HEK293 (cell line): ENCODE measurements at regions not wholly inside any gene's neighbourhood (a gene's known extent, or its start where the extent isn't known, plus 50 kb on each side); places are given as distances from the start of the nearest gene placed in this dataset.

ENCODE experiments used
- CTCF ChIA-PET: fragments of 350-600 bp; formaldehyde crosslinking; extraction: SDS; loops from one replicate; lab custom pipeline; 2021; ENCODE audit warnings: antibody characterized with exemption; lab: Yijun Ruan, JAX
- POLR2A ChIA-PET: fragments of 300-600 bp; formaldehyde crosslinking; extraction: SDS; loops from one replicate; lab custom pipeline; 2020; ENCODE audit warnings: antibody characterized with exemption, inconsistent platforms; lab: Yijun Ruan, JAX
- H3K27ac ChIP-seq: fragments of 200-500 bp; sonication (Bioruptor generic); 2 replicates; pipeline ENCODE4 v1.5.1; 2014; ENCODE audit warnings: low read depth, low read length, control low read depth, inconsistent platforms; ENCODE audit errors: extremely low read depth
- H3K36me3 ChIP-seq, 2 experiments: fragments of 200-500 bp in 1 of 2; sonication (Bioruptor generic) in 1 of 2; 1 replicate in 1 of 2; 2 replicates in 1 of 2; pipeline ENCODE4 v1.5.1; 2014 to 2017; ENCODE audit warnings: inconsistent platforms in 2 of 2, low read length in 2 of 2; ENCODE audit not compliant: control insufficient read depth in 2 of 2, insufficient read depth in 1 of 2
- H3K4me1 ChIP-seq: fragments of 200-500 bp; sonication (Bioruptor generic); 2 replicates; pipeline ENCODE4 v1.5.1; 2014; ENCODE audit warnings: mild to moderate bottlenecking, low read length, inconsistent platforms; ENCODE audit not compliant: control insufficient read depth, insufficient read depth
- H3K4me3 ChIP-seq: 2 replicates; pipeline ENCODE4 v1.5.1; 2011; ENCODE audit warnings: low read depth, mild to moderate bottlenecking, control low read depth, low read length, moderate library complexity
- H3K9me3 ChIP-seq: fragments of 200-500 bp; sonication (Bioruptor generic); 2 replicates; pipeline ENCODE4 v1.5.1; 2014; ENCODE audit warnings: low read depth, low read length, inconsistent platforms; ENCODE audit not compliant: control insufficient read depth, insufficient read depth
- REPIN1 ChIP-seq: fragments of 450-650 bp; formaldehyde crosslinking; IDR thresholded peaks from 2 replicates; pipeline ENCODE4 v1.5.1; 2017; ENCODE audit warnings: missing biosample characterization, missing genetic modification characterization, low read depth
- SCRT2 ChIP-seq: fragments of 450-650 bp; formaldehyde crosslinking; IDR thresholded peaks from 2 replicates; pipeline ENCODE4 v1.5.1; 2016; ENCODE audit warnings: missing biosample characterization, missing genetic modification characterization
- ZBTB1 ChIP-seq: fragments of 450-650 bp; formaldehyde crosslinking; IDR thresholded peaks from 2 replicates; pipeline ENCODE4 v1.5.1; 2016; ENCODE audit warnings: missing biosample characterization, missing genetic modification characterization
- ZBTB17 ChIP-seq: fragments of 450-650 bp; formaldehyde crosslinking; IDR thresholded peaks from 2 replicates; pipeline ENCODE4 v1.5.1; 2016; ENCODE audit warnings: missing biosample characterization, missing genetic modification characterization
- ZBTB44 ChIP-seq: fragments of 450-650 bp; IDR thresholded peaks from 2 replicates; pipeline ENCODE4 v1.5.1; 2018; ENCODE audit warnings: missing biosample characterization, mild to moderate bottlenecking, missing genetic modification characterization
- ZBTB49 ChIP-seq: fragments of 450-650 bp; formaldehyde crosslinking; IDR thresholded peaks from 2 replicates; pipeline ENCODE4 v1.5.1; 2016; ENCODE audit warnings: missing biosample characterization, missing genetic modification characterization, low read depth
- ZEB2 ChIP-seq: fragments of 450-650 bp; formaldehyde crosslinking; IDR thresholded peaks from 2 replicates; pipeline ENCODE4 v1.5.1; 2016; ENCODE audit warnings: missing biosample characterization, missing genetic modification characterization
- ZFP3 ChIP-seq: fragments of 450-650 bp; formaldehyde crosslinking; IDR thresholded peaks from 2 replicates; pipeline ENCODE4 v1.5.1; 2016; ENCODE audit warnings: low read depth, missing biosample characterization, missing genetic modification characterization
- ZNF121 ChIP-seq: fragments of 450-650 bp; formaldehyde crosslinking; IDR thresholded peaks from 2 replicates; pipeline ENCODE4 v1.5.1; 2016; ENCODE audit warnings: missing biosample characterization, missing genetic modification characterization
- ZNF133 ChIP-seq: fragments of 450-650 bp; formaldehyde crosslinking; IDR thresholded peaks from 2 replicates; pipeline ENCODE4 v1.5.1; 2016; ENCODE audit warnings: missing biosample characterization, missing genetic modification characterization
- ZNF140 ChIP-seq: fragments of 450-650 bp; formaldehyde crosslinking; IDR thresholded peaks from 2 replicates; pipeline ENCODE4 v1.5.1; 2016; ENCODE audit warnings: missing biosample characterization, missing genetic modification characterization
- ZNF16 ChIP-seq: fragments of 450-650 bp; formaldehyde crosslinking; IDR thresholded peaks from 2 replicates; pipeline ENCODE4 v1.5.1; 2016; ENCODE audit warnings: low read depth, missing biosample characterization, missing genetic modification characterization
- ZNF23 ChIP-seq: fragments of 450-650 bp; formaldehyde crosslinking; IDR thresholded peaks from 2 replicates; pipeline ENCODE4 v1.5.1; 2016; ENCODE audit warnings: missing biosample characterization, missing genetic modification characterization, borderline replicate concordance
- ZNF26 ChIP-seq: fragments of 450-650 bp; formaldehyde crosslinking; IDR thresholded peaks from 2 replicates; pipeline ENCODE4 v1.5.1; 2016; ENCODE audit warnings: missing biosample characterization, missing genetic modification characterization
- ZNF266 ChIP-seq: fragments of 450-650 bp; formaldehyde crosslinking; IDR thresholded peaks from 2 replicates; pipeline ENCODE4 v1.5.1; 2016; ENCODE audit warnings: missing biosample characterization, missing genetic modification characterization, low read depth
- ZNF311 ChIP-seq: fragments of 450-650 bp; formaldehyde crosslinking; IDR thresholded peaks from 2 replicates; pipeline ENCODE4 v1.5.1; 2017; ENCODE audit warnings: missing biosample characterization, missing genetic modification characterization, borderline replicate concordance
- ZNF324 ChIP-seq: fragments of 450-650 bp; formaldehyde crosslinking; IDR thresholded peaks from 2 replicates; pipeline ENCODE4 v1.5.1; 2016; ENCODE audit warnings: missing biosample characterization, missing genetic modification characterization
- ZNF433 ChIP-seq: fragments of 450-650 bp; formaldehyde crosslinking; IDR thresholded peaks from 2 replicates; pipeline ENCODE4 v1.5.1; 2016; ENCODE audit warnings: missing biosample characterization, missing genetic modification characterization, low read depth
- ZNF521 ChIP-seq: fragments of 450-650 bp; formaldehyde crosslinking; IDR thresholded peaks from 2 replicates; pipeline ENCODE4 v1.5.1; 2017; ENCODE audit warnings: missing biosample characterization, mild to moderate bottlenecking, missing genetic modification characterization
- ZNF580 ChIP-seq: fragments of 450-650 bp; formaldehyde crosslinking; IDR thresholded peaks from 2 replicates; pipeline ENCODE4 v1.5.1; 2016; ENCODE audit warnings: missing biosample characterization, missing genetic modification characterization
- ZNF626 ChIP-seq: fragments of 450-650 bp; sonication (Bioruptor Pico); formaldehyde crosslinking; IDR thresholded peaks from 2 replicates; pipeline ENCODE4 v1.5.1; 2018; ENCODE audit warnings: missing biosample characterization, missing genetic modification characterization, inconsistent platforms
- ZNF658 ChIP-seq: fragments of 450-650 bp; formaldehyde crosslinking; IDR thresholded peaks from 2 replicates; pipeline ENCODE4; 2016; ENCODE audit warnings: missing biosample characterization, missing genetic modification characterization
- ZNF664 ChIP-seq: fragments of 450-650 bp; formaldehyde crosslinking; IDR thresholded peaks from 2 replicates; pipeline ENCODE4 v1.5.1; 2016; ENCODE audit warnings: missing biosample characterization, missing genetic modification characterization
- ZNF707 ChIP-seq: fragments of 450-650 bp; formaldehyde crosslinking; IDR thresholded peaks from 2 replicates; pipeline ENCODE4 v1.5.1; 2016; ENCODE audit warnings: missing biosample characterization, missing genetic modification characterization
- ZNF747 ChIP-seq: fragments of 450-650 bp; formaldehyde crosslinking; IDR thresholded peaks from 2 replicates; pipeline ENCODE4 v1.5.1; 2016; ENCODE audit warnings: missing biosample characterization, missing genetic modification characterization
- ZNF768 ChIP-seq: fragments of 450-650 bp; formaldehyde crosslinking; IDR thresholded peaks from 2 replicates; pipeline ENCODE4 v1.5.1; 2018; ENCODE audit warnings: missing biosample characterization, mild to moderate bottlenecking, missing genetic modification characterization
- ZNF792 ChIP-seq: fragments of 450-650 bp; formaldehyde crosslinking; IDR thresholded peaks from 2 replicates; pipeline ENCODE4 v1.5.1; 2016; ENCODE audit warnings: missing biosample characterization, missing genetic modification characterization
- ZNF843 ChIP-seq: fragments of 450-650 bp; formaldehyde crosslinking; IDR thresholded peaks from 2 replicates; pipeline ENCODE4 v1.5.1; 2016; ENCODE audit warnings: missing biosample characterization, missing genetic modification characterization
- ZSCAN5A ChIP-seq: fragments of 450-650 bp; formaldehyde crosslinking; IDR thresholded peaks from 2 replicates; pipeline ENCODE4 v1.5.1; 2016; ENCODE audit warnings: missing biosample characterization, missing genetic modification characterization

GRCh38 chr10:81548160-81548559 lies 326.8 kb upstream of the NRG3 start:
- no peaks in the 10 kb centered on the region for H3K9me3 ChIP-seq
- no peaks in the 10 kb centered on the region for H3K36me3 ChIP-seq
- H3K4me3 ChIP-seq, result no peak overlapping the region
- ChIA-PET POLR2A (no interaction called here), CTCF (interaction anchor here (0.6 kb wide), 1 partner anchor 1289 kb away, joined by 3 read pairs; no protein-coding TSS in a partner anchor)
- no peak overlapping the region for H3K27ac ChIP-seq
- H3K4me1 ChIP-seq, result no peaks in the 10 kb centered on the region
- TF ChIP-seq ZNF433, result no peak
- TF ChIP-seq ZNF580 (tag by site-specific recombination), result no peak
- TF ChIP-seq ZNF792, result no peak
- TF ChIP-seq ZNF521 (tag by site-specific recombination), result no peak
- no peak for TF ChIP-seq ZNF747
- no peak for TF ChIP-seq ZFP3 (tag by site-specific recombination)
- TF ChIP-seq ZNF266 (tag by site-specific recombination), result no peak
- TF ChIP-seq ZNF311, result no peak
- no peak for TF ChIP-seq SCRT2
- TF ChIP-seq ZNF23 (tag by site-specific recombination), result no peak
- no peak for TF ChIP-seq ZNF16 (tag by site-specific recombination)
- no peak for TF ChIP-seq ZNF664 (tag by site-specific recombination)
- TF ChIP-seq ZBTB44, result no peak
- TF ChIP-seq ZNF324 (tag by site-specific recombination), result no peak
- TF ChIP-seq ZNF26 (tag by site-specific recombination), result no peak

GRCh38 chr10:81564143-81564542 lies 310.9 kb upstream of the NRG3 start:
- H3K9me3 ChIP-seq, result no peaks in the 10 kb centered on the region
- CTCF ChIA-PET, result no interaction called here
- no peak overlapping the region for H3K4me3 ChIP-seq
- H3K27ac ChIP-seq, result no peak overlapping the region
- TF ChIP-seq ZEB2 (tag by site-specific recombination), result no peak
- TF ChIP-seq ZNF626 (tag by site-specific recombination), result no peak
- TF ChIP-seq ZNF843, result no peak
- no peak for TF ChIP-seq ZNF121 (tag by site-specific recombination)
- no peak for TF ChIP-seq ZBTB17 (tag by site-specific recombination)
- TF ChIP-seq SCRT2, result no peak
- POLR2A ChIA-PET, result no interaction called here
- H3K4me1 ChIP-seq, result no peaks in the 10 kb centered on the region
- no peaks in the 10 kb centered on the region for H3K36me3 ChIP-seq

- H3K9me3 ChIP-seq, result no peaks in the 10 kb centered on the region
- no peak overlapping the region for H3K27ac ChIP-seq
- POLR2A ChIA-PET, result no interaction called here
- H3K36me3 ChIP-seq, result no peaks in the 10 kb centered on the region
- H3K4me1 ChIP-seq, result no peaks in the 10 kb centered on the region
- CTCF ChIA-PET, result no interaction called here
- H3K4me3 ChIP-seq, result no peak overlapping the region
- TF ChIP-seq ZNF133 (tag by site-specific recombination) (no peak), ZNF311 (no peak), ZBTB49 (tag by site-specific recombination) (no peak), REPIN1 (tag by site-specific recombination) (no peak), ZBTB1 (tag by site-specific recombination) (no peak), ZSCAN5A (no peak), ZNF658 (tag by site-specific recombination) (no peak), ZNF707 (tag by site-specific recombination) (no peak), ZNF121 (tag by site-specific recombination) (no peak), ZNF768 (tag by site-specific recombination) (no peak), ZNF140 (tag by site-specific recombination) (no peak)
Observed at GRCh38 chr10:81569488-81569887, 305.5 kb upstream of the NRG3 start.
